B cell (primary cell): ENCODE measurements at regions not wholly inside any gene's neighbourhood (a gene's known extent, or its start where the extent isn't known, plus 50 kb on each side); places are given as distances from the start of the nearest gene placed in this dataset.

Experiments used
- ATAC-seq: fragments of 200-7000 bp; cut with Tn5 transposase; one replicate; pipeline ENCODE4 v1.10.0; 2021; ENCODE audit warnings: low read depth, mild to moderate bottlenecking, moderate number of reproducible peaks, moderate library complexity
- CTCF ChIA-PET: fragments of 350-600 bp; sonication (Branson Sonifier 250); formaldehyde crosslinking; loops from one replicate; lab custom pipeline; 2021; ENCODE audit warnings: antibody characterized with exemption, inconsistent platforms; lab: Charles Lee
- POLR2A ChIA-PET: fragments of 350-600 bp; sonication (Branson Sonifier 250); formaldehyde crosslinking; loops from one replicate; lab custom pipeline; 2021; ENCODE audit warnings: antibody characterized with exemption; lab: Charles Lee
- DNase-seq: peaks from one replicate; pipeline ENCODE4 v3.0.0; 2013
- H2AFZ ChIP-seq: 2 replicates; pipeline ENCODE4 v1.6.1; 2012; ENCODE audit warnings: mild to moderate bottlenecking, low read depth, low read length; ENCODE audit not compliant: insufficient read depth, poor library complexity, severe bottlenecking
- H3K27ac ChIP-seq, 2 donors: 1 replicate in 1 of 2; 2 replicates in 1 of 2; pipeline ENCODE4 v1.5.1; 2012 to 2013; ENCODE audit warnings: low read length in 2 of 2, mild to moderate bottlenecking in 2 of 2, moderate library complexity in 1 of 2
- H3K27me3 ChIP-seq, 4 experiments: fragments of 200-600 bp in 1 of 4; sonication (generic) in 1 of 4; replicated peaks in 1 of 4; 1 replicate in 2 of 4; 2 replicates in 2 of 4; pipeline versions ENCODE4 v1.6.1 to v1.7.0; 2013 to 2016; ENCODE audit warnings: low read length in 3 of 4, mild to moderate bottlenecking in 2 of 4, mixed read lengths in 1 of 4, moderate library complexity in 1 of 4; ENCODE audit not compliant: insufficient read depth in 4 of 4, control insufficient read depth in 3 of 4; ENCODE audit errors: control extremely low read depth in 1 of 4
- H3K36me3 ChIP-seq, 2 experiments: replicated peaks in 1 of 2; 1 replicate in 1 of 2; 2 replicates in 1 of 2; pipeline versions ENCODE4 v1.6.1 to v1.7.1; 2013; ENCODE audit warnings: low read length in 1 of 2; ENCODE audit not compliant: insufficient read depth in 2 of 2, control insufficient read depth in 1 of 2; ENCODE audit errors: control extremely low read depth in 1 of 2, extremely low read depth in 1 of 2
- H3K4me1 ChIP-seq, 2 donors: fragments of 200-600 bp in 1 of 2; sonication (generic) in 1 of 2; 1 replicate in 1 of 2; 2 replicates in 1 of 2; pipeline versions ENCODE4 v1.5.1 to v1.6.1; 2013 to 2017; ENCODE audit warnings: low read length in 2 of 2; ENCODE audit not compliant: control insufficient read depth in 2 of 2, insufficient read depth in 2 of 2
- H3K4me2 ChIP-seq: replicated peaks from 2 replicates; pipeline ENCODE3; 2012; ENCODE audit warnings: mild to moderate bottlenecking, low read depth, low read length; ENCODE audit not compliant: poor library complexity, severe bottlenecking
- H3K4me3 ChIP-seq, 5 experiments: fragments of 200-600 bp in 1 of 5; sonication (generic) in 1 of 5; 1 replicate in 3 of 5; 2 replicates in 2 of 5; pipeline versions ENCODE4 v1.5.1 to v1.7.0; 2011 to 2016; ENCODE audit warnings: low read length in 4 of 5, mild to moderate bottlenecking in 4 of 5, low read depth in 2 of 5, control low read depth in 1 of 5, moderate library complexity in 1 of 5; ENCODE audit not compliant: insufficient read depth in 1 of 5; ENCODE audit errors: control extremely low read depth in 1 of 5, extremely low read depth in 1 of 5
- H3K79me2 ChIP-seq: fragments of 200-600 bp; sonication (generic); one replicate; pipeline ENCODE4 v1.6.0; 2016; ENCODE audit warnings: low read length; ENCODE audit not compliant: control insufficient read depth, insufficient read depth
- H3K9ac ChIP-seq: fragments of 200-600 bp; sonication (generic); 2 replicates; pipeline ENCODE4 v1.6.1; 2017; ENCODE audit warnings: mild to moderate bottlenecking, low read length, moderate library complexity
- H3K9me3 ChIP-seq, 3 donors: one replicate each; pipeline versions ENCODE4 v1.6.1 to v1.7.1; 2013; ENCODE audit warnings: low read length in 2 of 3; ENCODE audit not compliant: control insufficient read depth in 2 of 3, insufficient read depth in 1 of 3; ENCODE audit errors: control extremely low read depth in 1 of 3
- H4K20me1 ChIP-seq: 2 replicates; pipeline ENCODE4 v1.6.0; 2012; ENCODE audit warnings: mild to moderate bottlenecking, low read length; ENCODE audit not compliant: insufficient read depth, control insufficient read depth, poor library complexity, severe bottlenecking
- H3K27ac Mint-ChIP-seq: one replicate; pipeline ENCODE4 v1.8.0; 2021; ENCODE audit warnings: mixed read lengths
- H3K27me3 Mint-ChIP-seq: one replicate; pipeline ENCODE4 v1.8.0; 2021; ENCODE audit warnings: mixed read lengths
- H3K4me1 Mint-ChIP-seq: one replicate; pipeline ENCODE4 v1.8.0; 2021; ENCODE audit warnings: mixed read lengths
- H3K4me3 Mint-ChIP-seq: one replicate; pipeline ENCODE4 v1.8.0; 2021; ENCODE audit warnings: mixed read lengths
- H3K9me3 Mint-ChIP-seq: one replicate; pipeline ENCODE4 v1.8.0; 2022; ENCODE audit warnings: mixed read lengths; ENCODE audit not compliant: insufficient read depth
- EZH2 ChIP-seq: IDR thresholded peaks from 2 replicates; pipeline ENCODE4 v1.6.1; 2012; ENCODE audit warnings: borderline replicate concordance, low read depth, mild to moderate bottlenecking, moderate library complexity, low read length; ENCODE audit not compliant: insufficient read depth, poor library complexity, severe bottlenecking
- WGBS: methylation state at CpG from one replicate; pipeline ENCODE4 v1.1.5; 2013; ENCODE audit warnings: missing lambda C conversion rate; ENCODE audit not compliant: insufficient coverage; 5-methylcytosine and 5-hydroxymethylcytosine counted together
- intact Hi-C: fragments of 100-400 bp; cut with micrococcal nuclease; formaldehyde crosslinking; loops from one replicate; pipeline ENCODE4 v1.10.0; 2022
- TF ChIP-seq, protein P1 (sequence below): fragments of 200-600 bp; IDR thresholded peaks from one replicate; pipeline ENCODE4 v1.8.0; 2022; ENCODE audit warnings: antibody characterized with exemption, mild to moderate bottlenecking

DNA sequence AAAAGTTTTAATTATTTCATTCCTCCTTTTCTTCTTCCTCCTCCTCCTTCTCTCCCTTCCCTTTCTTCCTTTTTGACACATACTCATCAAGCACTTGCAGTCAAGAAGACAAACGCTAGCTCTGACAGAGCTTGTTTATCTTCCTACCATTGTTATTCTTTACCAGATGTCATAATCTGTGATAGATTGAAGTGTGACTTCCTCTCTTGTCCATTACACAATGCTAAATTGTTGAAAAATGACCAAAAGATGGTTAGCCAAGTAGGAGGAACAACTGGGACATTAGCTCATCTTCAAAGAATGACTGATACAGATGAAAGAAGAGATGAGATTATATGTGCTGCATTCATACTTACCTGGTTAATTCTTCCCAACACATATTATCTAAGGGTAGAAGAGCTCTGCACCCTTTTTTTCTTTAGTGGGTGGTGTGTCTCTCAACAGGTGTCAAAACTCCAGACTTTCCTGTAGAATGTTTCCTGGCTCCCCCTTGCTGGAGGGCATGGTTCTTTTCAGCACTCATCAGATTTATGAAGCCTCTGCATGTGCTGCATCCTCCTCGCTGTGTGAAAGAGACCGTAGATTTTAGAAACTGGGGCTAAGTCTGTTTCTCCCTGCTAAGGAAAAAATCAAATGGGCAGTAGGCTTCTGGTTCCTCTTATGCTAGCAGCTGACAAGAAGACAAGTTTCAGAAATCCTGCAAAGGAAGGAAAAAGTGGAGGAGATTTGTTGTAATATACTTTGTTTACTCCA, 147.1 kb downstream of the TMX1 start:
- POLR2A ChIA-PET: no interaction called here
- Histone ChIP-seq H3K4me1 (no peaks in the 10 kb centered on the region), H3K9ac (no peak overlapping the region), H4K20me1 (no peaks in the 10 kb centered on the region), H3K27me3 (no peaks in the 10 kb centered on the region), H2AFZ (no peak overlapping the region), H3K27ac (no peak overlapping the region), H3K9me3 (no peaks in the 10 kb centered on the region), H3K4me3 (no peak overlapping the region), H3K36me3 (no peaks in the 10 kb centered on the region), H3K4me2 (no peak overlapping the region), H3K79me2 (no peaks in the 10 kb centered on the region)
- CTCF ChIA-PET: no interaction called here
- peaks cover 8% of the 10 kb centered on the region for H3K27me3 Mint-ChIP-seq
- H3K4me3 Mint-ChIP-seq: no peak overlapping the region
- ATAC-seq (no peak), DNase-seq (no peak)
- H3K9me3 Mint-ChIP-seq: no peaks in the 10 kb centered on the region
- intact Hi-C loops: no loop called here
- WGBS: 86% methylated on average over 2 of the region's 3 CpGs
- no peak for TF ChIP-seq EZH2
- TF ChIP-seq, protein P1, sequence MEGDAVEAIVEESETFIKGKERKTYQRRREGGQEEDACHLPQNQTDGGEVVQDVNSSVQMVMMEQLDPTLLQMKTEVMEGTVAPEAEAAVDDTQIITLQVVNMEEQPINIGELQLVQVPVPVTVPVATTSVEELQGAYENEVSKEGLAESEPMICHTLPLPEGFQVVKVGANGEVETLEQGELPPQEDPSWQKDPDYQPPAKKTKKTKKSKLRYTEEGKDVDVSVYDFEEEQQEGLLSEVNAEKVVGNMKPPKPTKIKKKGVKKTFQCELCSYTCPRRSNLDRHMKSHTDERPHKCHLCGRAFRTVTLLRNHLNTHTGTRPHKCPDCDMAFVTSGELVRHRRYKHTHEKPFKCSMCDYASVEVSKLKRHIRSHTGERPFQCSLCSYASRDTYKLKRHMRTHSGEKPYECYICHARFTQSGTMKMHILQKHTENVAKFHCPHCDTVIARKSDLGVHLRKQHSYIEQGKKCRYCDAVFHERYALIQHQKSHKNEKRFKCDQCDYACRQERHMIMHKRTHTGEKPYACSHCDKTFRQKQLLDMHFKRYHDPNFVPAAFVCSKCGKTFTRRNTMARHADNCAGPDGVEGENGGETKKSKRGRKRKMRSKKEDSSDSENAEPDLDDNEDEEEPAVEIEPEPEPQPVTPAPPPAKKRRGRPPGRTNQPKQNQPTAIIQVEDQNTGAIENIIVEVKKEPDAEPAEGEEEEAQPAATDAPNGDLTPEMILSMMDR: no peak
- H3K4me1 Mint-ChIP-seq: no peaks in the 10 kb centered on the region
- no peak overlapping the region for H3K27ac Mint-ChIP-seq

DNA sequence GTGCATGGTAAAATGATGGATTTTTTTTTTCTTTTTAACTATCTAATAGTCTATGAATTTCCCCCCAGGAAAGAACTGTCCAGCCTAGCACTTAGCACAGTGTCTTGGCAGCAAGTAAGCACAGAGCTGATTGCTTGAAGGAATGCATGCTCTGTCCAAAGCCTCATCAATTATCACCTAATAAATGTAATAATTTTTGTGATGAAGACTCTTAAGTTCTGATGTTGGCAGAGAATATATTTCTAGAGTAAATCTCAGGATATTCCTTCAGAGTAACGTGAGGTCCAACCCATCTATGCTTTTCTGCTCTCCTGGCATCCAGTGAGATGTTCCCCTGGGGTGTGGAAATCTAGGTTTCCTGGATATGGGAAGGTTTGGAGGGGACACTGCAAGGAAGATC, 152.4 kb downstream of the TMX1 start:
- H3K4me3 Mint-ChIP-seq: no peak overlapping the region
- H3K27ac Mint-ChIP-seq: no peak overlapping the region
- DNase-seq (no peak), ATAC-seq (no peak)
- H3K4me2 ChIP-seq: no peak overlapping the region
- intact Hi-C loops: no loop called here
- no peaks in the 10 kb centered on the region for H3K9me3 ChIP-seq
- no peaks in the 10 kb centered on the region for H3K79me2 ChIP-seq
- H3K36me3 ChIP-seq: no peaks in the 10 kb centered on the region
- H3K27ac ChIP-seq: no peak overlapping the region
- H3K4me3 ChIP-seq: no peak overlapping the region
- no peaks in the 10 kb centered on the region for H4K20me1 ChIP-seq
- peaks cover 0 to 6% (median 0%) of the 10 kb centered on the region in 4 experiments for H3K27me3 ChIP-seq
- TF ChIP-seq EZH2: no peak
- TF ChIP-seq, protein P1: no peak
- H3K9ac ChIP-seq: no peak overlapping the region
- H3K4me1 ChIP-seq: no peaks in the 10 kb centered on the region
- H2AFZ ChIP-seq: no peak overlapping the region
- ChIA-PET POLR2A (no interaction called here), CTCF (no interaction called here)
- peaks cover 7% of the 10 kb centered on the region for H3K27me3 Mint-ChIP-seq
- 89% methylated on average over 1 of the region's 1 CpG for WGBS
- H3K9me3 Mint-ChIP-seq: no peaks in the 10 kb centered on the region
- no peaks in the 10 kb centered on the region for H3K4me1 Mint-ChIP-seq
